B cell (primary cell): ENCODE measurements at regions not wholly inside any gene's neighbourhood (a gene's known extent, or its start where the extent isn't known, plus 50 kb on each side); places are given as distances from the start of the nearest gene placed in this dataset.

Experiments used
- ATAC-seq: fragments of 200-7000 bp; cut with Tn5 transposase; one replicate; pipeline ENCODE4 v1.10.0; 2021; ENCODE audit warnings: low read depth, mild to moderate bottlenecking, moderate number of reproducible peaks, moderate library complexity
- CTCF ChIA-PET: fragments of 350-600 bp; sonication (Branson Sonifier 250); formaldehyde crosslinking; loops from one replicate; lab custom pipeline; 2021; ENCODE audit warnings: antibody characterized with exemption, inconsistent platforms; lab: Charles Lee
- POLR2A ChIA-PET: fragments of 350-600 bp; sonication (Branson Sonifier 250); formaldehyde crosslinking; loops from one replicate; lab custom pipeline; 2021; ENCODE audit warnings: antibody characterized with exemption; lab: Charles Lee
- DNase-seq: peaks from one replicate; pipeline ENCODE4 v3.0.0; 2013
- H2AFZ ChIP-seq: 2 replicates; pipeline ENCODE4 v1.6.1; 2012; ENCODE audit warnings: mild to moderate bottlenecking, low read depth, low read length; ENCODE audit not compliant: insufficient read depth, poor library complexity, severe bottlenecking
- H3K27ac ChIP-seq, 2 donors: 1 replicate in 1 of 2; 2 replicates in 1 of 2; pipeline ENCODE4 v1.5.1; 2012 to 2013; ENCODE audit warnings: low read length in 2 of 2, mild to moderate bottlenecking in 2 of 2, moderate library complexity in 1 of 2
- H3K27me3 ChIP-seq, 4 experiments: fragments of 200-600 bp in 1 of 4; sonication (generic) in 1 of 4; replicated peaks in 1 of 4; 1 replicate in 2 of 4; 2 replicates in 2 of 4; pipeline versions ENCODE4 v1.6.1 to v1.7.0; 2013 to 2016; ENCODE audit warnings: low read length in 3 of 4, mild to moderate bottlenecking in 2 of 4, mixed read lengths in 1 of 4, moderate library complexity in 1 of 4; ENCODE audit not compliant: insufficient read depth in 4 of 4, control insufficient read depth in 3 of 4; ENCODE audit errors: control extremely low read depth in 1 of 4
- H3K36me3 ChIP-seq, 2 experiments: replicated peaks in 1 of 2; 1 replicate in 1 of 2; 2 replicates in 1 of 2; pipeline versions ENCODE4 v1.6.1 to v1.7.1; 2013; ENCODE audit warnings: low read length in 1 of 2; ENCODE audit not compliant: insufficient read depth in 2 of 2, control insufficient read depth in 1 of 2; ENCODE audit errors: control extremely low read depth in 1 of 2, extremely low read depth in 1 of 2
- H3K4me1 ChIP-seq, 2 donors: fragments of 200-600 bp in 1 of 2; sonication (generic) in 1 of 2; 1 replicate in 1 of 2; 2 replicates in 1 of 2; pipeline versions ENCODE4 v1.5.1 to v1.6.1; 2013 to 2017; ENCODE audit warnings: low read length in 2 of 2; ENCODE audit not compliant: control insufficient read depth in 2 of 2, insufficient read depth in 2 of 2
- H3K4me2 ChIP-seq: replicated peaks from 2 replicates; pipeline ENCODE3; 2012; ENCODE audit warnings: mild to moderate bottlenecking, low read depth, low read length; ENCODE audit not compliant: poor library complexity, severe bottlenecking
- H3K4me3 ChIP-seq, 5 experiments: fragments of 200-600 bp in 1 of 5; sonication (generic) in 1 of 5; 1 replicate in 3 of 5; 2 replicates in 2 of 5; pipeline versions ENCODE4 v1.5.1 to v1.7.0; 2011 to 2016; ENCODE audit warnings: low read length in 4 of 5, mild to moderate bottlenecking in 4 of 5, low read depth in 2 of 5, control low read depth in 1 of 5, moderate library complexity in 1 of 5; ENCODE audit not compliant: insufficient read depth in 1 of 5; ENCODE audit errors: control extremely low read depth in 1 of 5, extremely low read depth in 1 of 5
- H3K79me2 ChIP-seq: fragments of 200-600 bp; sonication (generic); one replicate; pipeline ENCODE4 v1.6.0; 2016; ENCODE audit warnings: low read length; ENCODE audit not compliant: control insufficient read depth, insufficient read depth
- H3K9ac ChIP-seq: fragments of 200-600 bp; sonication (generic); 2 replicates; pipeline ENCODE4 v1.6.1; 2017; ENCODE audit warnings: mild to moderate bottlenecking, low read length, moderate library complexity
- H3K9me3 ChIP-seq, 3 donors: one replicate each; pipeline versions ENCODE4 v1.6.1 to v1.7.1; 2013; ENCODE audit warnings: low read length in 2 of 3; ENCODE audit not compliant: control insufficient read depth in 2 of 3, insufficient read depth in 1 of 3; ENCODE audit errors: control extremely low read depth in 1 of 3
- H4K20me1 ChIP-seq: 2 replicates; pipeline ENCODE4 v1.6.0; 2012; ENCODE audit warnings: mild to moderate bottlenecking, low read length; ENCODE audit not compliant: insufficient read depth, control insufficient read depth, poor library complexity, severe bottlenecking
- H3K27ac Mint-ChIP-seq: one replicate; pipeline ENCODE4 v1.8.0; 2021; ENCODE audit warnings: mixed read lengths
- H3K27me3 Mint-ChIP-seq: one replicate; pipeline ENCODE4 v1.8.0; 2021; ENCODE audit warnings: mixed read lengths
- H3K4me1 Mint-ChIP-seq: one replicate; pipeline ENCODE4 v1.8.0; 2021; ENCODE audit warnings: mixed read lengths
- H3K4me3 Mint-ChIP-seq: one replicate; pipeline ENCODE4 v1.8.0; 2021; ENCODE audit warnings: mixed read lengths
- H3K9me3 Mint-ChIP-seq: one replicate; pipeline ENCODE4 v1.8.0; 2022; ENCODE audit warnings: mixed read lengths; ENCODE audit not compliant: insufficient read depth
- CTCF ChIP-seq: fragments of 200-600 bp; IDR thresholded peaks from one replicate; pipeline ENCODE4 v1.8.0; 2022; ENCODE audit warnings: antibody characterized with exemption, mild to moderate bottlenecking
- EZH2 ChIP-seq: IDR thresholded peaks from 2 replicates; pipeline ENCODE4 v1.6.1; 2012; ENCODE audit warnings: borderline replicate concordance, low read depth, mild to moderate bottlenecking, moderate library complexity, low read length; ENCODE audit not compliant: insufficient read depth, poor library complexity, severe bottlenecking
- WGBS: methylation state at CpG from one replicate; pipeline ENCODE4 v1.1.5; 2013; ENCODE audit warnings: missing lambda C conversion rate; ENCODE audit not compliant: insufficient coverage; 5-methylcytosine and 5-hydroxymethylcytosine counted together
- intact Hi-C: fragments of 100-400 bp; cut with micrococcal nuclease; formaldehyde crosslinking; loops from one replicate; pipeline ENCODE4 v1.10.0; 2022

DNA sequence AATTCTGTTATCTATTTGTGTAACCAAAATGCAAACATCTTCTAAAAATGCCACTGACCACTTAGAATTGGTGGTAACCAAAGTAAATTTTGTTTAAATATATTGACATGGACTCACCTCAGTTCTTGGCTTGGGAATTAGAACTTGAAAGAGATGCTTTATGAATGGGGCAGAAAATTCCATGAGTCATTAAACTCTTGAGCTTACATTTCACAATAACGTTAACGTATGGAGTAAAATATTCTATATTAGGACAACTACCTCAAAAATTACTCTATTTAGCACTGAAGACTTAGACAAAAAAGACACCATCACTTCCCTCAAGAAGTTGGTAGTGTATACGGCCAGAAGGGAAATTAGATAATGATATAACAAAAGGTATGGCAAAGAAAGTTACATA, 752.2 kb upstream of the MARCKS start:
- H2AFZ ChIP-seq, result no peak overlapping the region
- no CpG with 5 or more reads among the region's 3 CpGs for WGBS
- no peaks in the 10 kb centered on the region for H3K27me3 ChIP-seq
- no peaks in the 10 kb centered on the region for H4K20me1 ChIP-seq
- intact Hi-C loops, result no loop called here
- no peaks in the 10 kb centered on the region for H3K9me3 ChIP-seq
- H3K4me3 Mint-ChIP-seq, result no peak overlapping the region
- POLR2A ChIA-PET, result no interaction called here
- no peaks in the 10 kb centered on the region for H3K36me3 ChIP-seq
- ATAC-seq (no peak), DNase-seq (no peak)
- H3K27ac Mint-ChIP-seq, result no peak overlapping the region
- peaks cover 3% of the 10 kb centered on the region for H3K9me3 Mint-ChIP-seq
- H3K4me1 Mint-ChIP-seq, result no peaks in the 10 kb centered on the region
- CTCF ChIA-PET, result no interaction called here
- H3K9ac ChIP-seq, result no peak overlapping the region
- H3K4me3 ChIP-seq, result no peak overlapping the region
- H3K4me2 ChIP-seq, result no peak overlapping the region
- no peak for TF ChIP-seq CTCF
- TF ChIP-seq EZH2, result no peak
- H3K79me2 ChIP-seq, result no peaks in the 10 kb centered on the region
- no peaks in the 10 kb centered on the region for H3K27me3 Mint-ChIP-seq
- no peaks in the 10 kb centered on the region for H3K4me1 ChIP-seq
- H3K27ac ChIP-seq, result no peak overlapping the region

GRCh38 chr6:113110211-113110610, 746.9 kb upstream of the MARCKS start:
- no peak for DNase-seq
- no peak overlapping the region for H3K9ac ChIP-seq
- CTCF ChIA-PET, result no interaction called here
- no peaks in the 10 kb centered on the region for H3K4me1 Mint-ChIP-seq
- H3K27ac ChIP-seq, result no peak overlapping the region
- H2AFZ ChIP-seq, result no peak overlapping the region
- H3K27me3 Mint-ChIP-seq, result peaks cover 8% of the 10 kb centered on the region
- H4K20me1 ChIP-seq, result no peaks in the 10 kb centered on the region
- no peak for ATAC-seq
- peaks cover 3% of the 10 kb centered on the region for H3K9me3 Mint-ChIP-seq
- H3K9me3 ChIP-seq, result no peaks in the 10 kb centered on the region
- no peak for TF ChIP-seq CTCF
- no peak for TF ChIP-seq EZH2
- H3K27me3 ChIP-seq, result no peaks in the 10 kb centered on the region
- no peak overlapping the region for H3K27ac Mint-ChIP-seq
- WGBS, result no CpG with 5 or more reads among the region's 1 CpG
- no peaks in the 10 kb centered on the region for H3K36me3 ChIP-seq
- H3K4me2 ChIP-seq, result no peak overlapping the region
- no peaks in the 10 kb centered on the region for H3K4me1 ChIP-seq
- H3K4me3 Mint-ChIP-seq, result no peak overlapping the region
- intact Hi-C loops, result no loop called here
- no peaks in the 10 kb centered on the region for H3K79me2 ChIP-seq
- POLR2A ChIA-PET, result no interaction called here
- no peak overlapping the region for H3K4me3 ChIP-seq
